AG09319 (cell line): ENCODE measurements at regions not wholly inside any gene's neighbourhood (a gene's known extent, or its start where the extent isn't known, plus 50 kb on each side); places are given as distances from the start of the nearest gene placed in this dataset.

Experiments
- DNase-seq: peaks from one replicate; pipeline ENCODE4 v3.0.0-alpha.2; 2010; ENCODE audit warnings: low read depth; ENCODE audit errors: extremely low read depth
- CTCF ChIP-seq: IDR thresholded peaks from 2 replicates; pipeline ENCODE4 v1.5.1; 2011; ENCODE audit warnings: low read depth, mild to moderate bottlenecking, inconsistent platforms, low read length, moderate library complexity

GRCh38 chr2:215606219-215606618 is 170.4 kb upstream of the FN1 start:
- DNase-seq = no peak
- no peak for TF ChIP-seq CTCF

GRCh38 chr2:215605214-215605613 is 169.3 kb upstream of the FN1 start:
- TF ChIP-seq CTCF = no peak
- DNase-seq = no peak

- DNase-seq = no peak
- no peak for TF ChIP-seq CTCF
These were observed 168.7 kb upstream of the FN1 start for GRCh38 chr2:215604606-215605005.

GRCh38 chr2:215603440-215603839 is 167.6 kb upstream of the FN1 start:
- TF ChIP-seq CTCF = no peak
- no peak for DNase-seq

- no peak for DNase-seq
- no peak for TF ChIP-seq CTCF
These were observed 167.1 kb upstream of the FN1 start for GRCh38 chr2:215602997-215603396.

GRCh38 chr2:215601990-215602721 is 166.3 kb upstream of the FN1 start:
- no peak for TF ChIP-seq CTCF
- DNase-seq = no peak

GRCh38 chr2:215601526-215601925 is 165.7 kb upstream of the FN1 start:
- no peak for TF ChIP-seq CTCF
- DNase-seq = no peak
